Astrocyte of the spinal cord (primary cell): ENCODE measurements at regions not wholly inside any gene's neighbourhood (a gene's known extent, or its start where the extent isn't known, plus 50 kb on each side); places are given as distances from the start of the nearest gene placed in this dataset.

ENCODE experiments used
- DNase-seq: peaks from one replicate; pipeline ENCODE4 v3.0.0; 2011; ENCODE audit warnings: low read depth, low spot score
- H3K4me3 ChIP-seq: 2 replicates; pipeline ENCODE4 v1.5.1; 2011; ENCODE audit warnings: low read depth, mild to moderate bottlenecking, low read length, moderate library complexity
- in situ Hi-C: cut with HindIII; loops from 2 replicates; pipeline ENCODE4 v1.10.0; 2017; ENCODE audit warnings: low sequenced_read_pairs
- TF ChIP-seq, protein P1 (sequence below): IDR thresholded peaks from 2 replicates; pipeline ENCODE4 v1.5.1; 2012; ENCODE audit warnings: low read depth, mild to moderate bottlenecking, low read length, inconsistent platforms

DNA sequence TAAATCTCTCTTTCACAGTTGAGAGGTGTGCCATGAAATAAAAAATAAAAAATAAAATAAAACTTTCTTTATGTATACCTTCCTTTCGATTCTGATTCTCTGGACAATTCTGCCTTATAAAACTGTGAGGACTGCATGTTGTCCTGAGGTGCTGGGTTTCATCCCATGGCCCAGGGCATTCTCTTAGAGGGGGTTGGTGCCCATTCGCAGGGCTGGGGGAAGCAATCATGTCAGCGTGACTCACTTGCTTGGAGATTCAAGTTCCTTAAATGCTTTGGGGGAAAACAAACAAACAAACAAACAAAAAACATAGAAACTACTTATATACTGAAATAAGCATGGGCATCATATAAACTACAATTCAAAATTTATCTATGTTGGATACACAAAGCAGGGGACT is 122.0 kb upstream of the ST6GAL2 start:
- in situ Hi-C loops = no loop called here
- DNase-seq = no peak
- TF ChIP-seq, protein P1, sequence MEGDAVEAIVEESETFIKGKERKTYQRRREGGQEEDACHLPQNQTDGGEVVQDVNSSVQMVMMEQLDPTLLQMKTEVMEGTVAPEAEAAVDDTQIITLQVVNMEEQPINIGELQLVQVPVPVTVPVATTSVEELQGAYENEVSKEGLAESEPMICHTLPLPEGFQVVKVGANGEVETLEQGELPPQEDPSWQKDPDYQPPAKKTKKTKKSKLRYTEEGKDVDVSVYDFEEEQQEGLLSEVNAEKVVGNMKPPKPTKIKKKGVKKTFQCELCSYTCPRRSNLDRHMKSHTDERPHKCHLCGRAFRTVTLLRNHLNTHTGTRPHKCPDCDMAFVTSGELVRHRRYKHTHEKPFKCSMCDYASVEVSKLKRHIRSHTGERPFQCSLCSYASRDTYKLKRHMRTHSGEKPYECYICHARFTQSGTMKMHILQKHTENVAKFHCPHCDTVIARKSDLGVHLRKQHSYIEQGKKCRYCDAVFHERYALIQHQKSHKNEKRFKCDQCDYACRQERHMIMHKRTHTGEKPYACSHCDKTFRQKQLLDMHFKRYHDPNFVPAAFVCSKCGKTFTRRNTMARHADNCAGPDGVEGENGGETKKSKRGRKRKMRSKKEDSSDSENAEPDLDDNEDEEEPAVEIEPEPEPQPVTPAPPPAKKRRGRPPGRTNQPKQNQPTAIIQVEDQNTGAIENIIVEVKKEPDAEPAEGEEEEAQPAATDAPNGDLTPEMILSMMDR = no peak
- H3K4me3 ChIP-seq = no peak overlapping the region

DNA sequence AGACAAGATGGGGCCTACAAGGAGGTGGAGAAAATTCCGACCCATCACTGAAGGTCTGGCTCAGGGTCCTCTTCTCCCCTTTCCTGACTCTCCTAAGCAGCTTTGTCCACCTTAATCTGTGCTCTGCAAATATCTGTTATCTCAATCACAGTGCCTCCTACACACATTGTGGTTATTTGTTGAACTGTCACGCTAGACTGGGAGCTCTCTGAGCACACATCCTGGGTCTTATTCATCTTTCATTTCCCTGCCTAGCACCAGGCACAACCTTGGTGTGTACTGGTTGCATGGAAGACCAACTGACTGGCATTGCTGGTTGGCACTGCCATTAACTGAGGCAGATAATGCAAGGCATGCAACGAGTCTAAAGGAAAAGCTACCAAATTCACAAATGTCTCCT is 122.9 kb upstream of the ST6GAL2 start:
- TF ChIP-seq, protein P1 = no peak
- H3K4me3 ChIP-seq = no peak overlapping the region
- in situ Hi-C loops = no loop called here
- no peak for DNase-seq

DNA sequence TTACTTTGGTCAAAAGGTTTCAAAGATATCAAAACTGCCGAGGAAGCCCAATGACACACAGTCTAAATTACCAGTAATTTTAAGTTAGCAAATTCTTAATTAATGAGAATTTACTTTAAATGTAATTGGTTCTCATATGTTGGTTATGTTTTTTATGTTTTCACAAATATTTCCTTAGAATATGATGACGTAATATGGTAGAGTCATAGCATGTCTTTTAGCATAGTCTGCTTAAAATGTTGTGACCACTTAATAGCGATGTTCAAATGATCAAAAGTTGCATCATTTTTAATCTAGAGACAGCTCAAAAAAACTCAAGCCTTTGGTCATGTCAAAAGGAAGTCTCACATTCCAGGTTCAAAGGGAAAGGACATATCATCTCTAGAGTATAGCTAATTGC is 123.3 kb upstream of the ST6GAL2 start:
- in situ Hi-C loops = no loop called here
- DNase-seq = no peak
- H3K4me3 ChIP-seq = no peak overlapping the region
- TF ChIP-seq, protein P1 = no peak

DNA sequence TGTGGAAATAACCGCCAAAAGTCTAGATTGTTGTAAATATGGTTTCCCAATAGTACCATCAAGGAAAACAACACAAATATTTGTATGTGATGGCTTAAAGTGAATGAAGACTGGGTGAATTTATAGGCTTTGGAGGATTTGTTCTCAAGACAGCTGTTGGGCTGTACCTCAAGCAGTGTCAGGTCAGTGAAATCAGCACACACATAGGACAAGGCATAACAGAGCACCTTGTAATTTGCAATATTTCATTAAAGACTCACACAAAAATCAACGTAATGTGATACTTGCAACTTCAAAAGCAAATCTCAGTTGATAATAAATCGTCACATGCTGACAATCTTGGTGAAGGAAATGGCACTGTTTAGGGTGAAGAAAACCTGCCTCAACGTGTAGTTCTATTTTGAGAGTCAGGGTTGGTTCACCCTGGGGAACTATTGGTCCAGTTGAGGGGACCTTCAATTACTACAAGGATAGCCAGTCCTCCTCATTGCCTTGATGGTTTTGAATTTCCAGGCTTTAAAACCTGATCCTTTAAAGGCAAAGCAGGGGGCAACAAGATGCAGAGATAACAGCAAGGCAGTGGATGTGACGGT is 126.8 kb upstream of the ST6GAL2 start:
- no peak overlapping the region for H3K4me3 ChIP-seq
- in situ Hi-C loops = no loop called here
- TF ChIP-seq, protein P1 = no peak
- DNase-seq = no peak

DNA sequence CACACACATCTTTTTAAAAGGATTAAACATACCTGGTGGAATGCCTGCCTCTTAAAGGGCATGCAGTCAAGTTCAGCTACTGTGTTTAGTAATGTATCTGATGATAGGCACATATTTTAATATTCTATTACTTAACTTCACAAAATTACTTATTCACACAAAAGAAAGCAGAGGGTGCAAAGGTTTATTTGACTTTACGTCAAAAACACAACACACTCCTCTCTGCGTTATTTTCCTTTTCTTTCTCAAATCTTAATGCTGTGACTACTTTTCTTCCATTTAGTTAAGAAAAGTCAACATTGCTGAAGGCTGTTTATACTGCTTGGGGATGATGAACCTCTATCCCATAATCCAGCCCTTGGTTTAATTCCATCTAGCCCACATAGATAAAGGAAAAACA is 127.9 kb upstream of the ST6GAL2 start:
- TF ChIP-seq, protein P1 = no peak
- no peak for DNase-seq
- in situ Hi-C loops = no loop called here
- H3K4me3 ChIP-seq = no peak overlapping the region

DNA sequence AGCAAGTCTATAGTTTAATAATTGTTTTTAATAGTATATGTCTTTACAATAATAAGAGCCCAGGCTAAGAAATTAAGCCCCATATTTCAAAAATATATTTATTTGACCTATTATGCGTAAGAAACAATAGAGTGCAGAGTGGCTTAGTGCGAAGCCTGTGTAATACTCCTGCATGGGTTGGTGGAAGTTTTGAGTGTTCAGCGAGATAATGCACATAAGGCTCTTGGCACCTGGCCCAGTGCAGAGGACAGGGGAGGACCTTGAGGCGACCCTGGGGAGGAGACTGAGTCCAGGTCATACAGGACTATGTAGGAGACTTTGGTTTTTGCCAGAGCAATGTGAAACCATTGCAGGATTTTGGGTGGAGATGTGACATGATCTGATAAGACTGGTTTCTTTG is 132.4 kb upstream of the ST6GAL2 start:
- DNase-seq = no peak
- TF ChIP-seq, protein P1 = no peak
- in situ Hi-C loops = no loop called here
- no peak overlapping the region for H3K4me3 ChIP-seq

DNA sequence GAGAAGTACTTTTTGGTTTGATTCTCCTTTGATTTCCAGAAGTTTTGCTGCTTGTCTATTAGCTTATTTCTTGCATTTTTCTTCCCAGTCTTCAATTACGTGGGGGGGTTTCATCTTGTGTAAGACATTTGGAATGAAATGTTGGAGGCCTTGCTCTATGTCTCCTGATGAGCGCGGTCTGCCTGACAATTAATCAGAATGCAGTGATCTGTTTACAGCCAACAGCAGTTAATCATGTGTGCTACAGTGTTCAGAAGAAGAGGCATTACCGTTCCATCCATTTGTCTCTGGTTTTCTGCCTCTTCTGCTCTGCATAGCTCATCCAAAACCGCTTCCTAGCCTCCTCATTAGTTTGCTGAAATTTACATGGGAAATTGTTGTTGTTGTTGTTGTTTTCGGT is 134.4 kb upstream of the ST6GAL2 start:
- H3K4me3 ChIP-seq = no peak overlapping the region
- TF ChIP-seq, protein P1 = no peak
- in situ Hi-C loops = no loop called here
- no peak for DNase-seq
